GM12878 (cell line): ENCODE measurements at regions not wholly inside any gene's neighbourhood (a gene's known extent, or its start where the extent isn't known, plus 50 kb on each side); places are given as distances from the start of the nearest gene placed in this dataset.

Experiments used
- ATAC-seq: fragments of 200-7000 bp; cut with Tn5 transposase; 3 replicates; pipeline ENCODE4 v1.9.1; 2020; ENCODE audit warnings: mild to moderate bottlenecking, moderate library complexity
- BruUV-seq: library from RNA; stranded (reverse); fragments of 400-500 nt; replicated peaks from 2 replicates; lab custom pipeline; 2021; lab: Mats Ljungman, UMichigan
- CTCF ChIA-PET: fragments of 300-600 bp; sonication (Branson Sonifier 250); formaldehyde crosslinking; extraction: SDS; loops from one replicate; lab custom pipeline; 2021; ENCODE audit warnings: inconsistent platforms; lab: Yijun Ruan, JAX
- POLR2A ChIA-PET: fragments of 350-600 bp; formaldehyde crosslinking; extraction: SDS; loops from one replicate; lab custom pipeline; 2021; ENCODE audit warnings: inconsistent platforms; lab: Charles Lee
- RAD21 ChIA-PET: fragments of 300-600 bp; sonication (Branson Sonifier 250); formaldehyde crosslinking; loops from one replicate; lab custom pipeline; 2023; ENCODE audit warnings: antibody characterized with exemption; ENCODE audit not compliant: unreplicated experiment; lab: Charles Lee
- SMC1A ChIA-PET: fragments of 300-600 bp; sonication (Branson Sonifier 250); formaldehyde crosslinking; loops from one replicate; lab custom pipeline; 2023; ENCODE audit not compliant: unreplicated experiment, uncharacterized antibody; lab: Charles Lee
- DNase-seq: peaks from one replicate; pipeline ENCODE4 v3.0.0-alpha.2; 2011; ENCODE audit warnings: low read depth, low spot score
- FAIRE-seq: peaks from 3 replicates; lab custom pipeline; 2011; peaks lifted over from hg19 to GRCh38; lab: Jason Lieb, UNC
- H2AFZ ChIP-seq: 2 replicates; pipeline ENCODE4 v1.6.0; 2011; ENCODE audit warnings: low read depth, low read length, control low read depth; ENCODE audit not compliant: control insufficient read depth
- H3K27ac ChIP-seq: 2 replicates; pipeline ENCODE4 v1.5.1; 2011; ENCODE audit warnings: control low read depth; ENCODE audit not compliant: control insufficient read depth, insufficient read depth
- H3K27me3 ChIP-seq, 2 experiments: replicated peaks in 1 of 2; 2 replicates each; pipeline versions ENCODE4 v1.6.0 to v1.6.1; 2011; ENCODE audit warnings: low read length in 1 of 2; ENCODE audit not compliant: control insufficient read depth in 2 of 2, insufficient read depth in 2 of 2
- H3K36me3 ChIP-seq, 2 experiments: 2 replicates each; pipeline ENCODE4 v1.5.1; 2011; ENCODE audit warnings: low read length in 1 of 2; ENCODE audit not compliant: control insufficient read depth in 2 of 2, insufficient read depth in 2 of 2
- H3K4me1 ChIP-seq: 2 replicates; pipeline ENCODE4 v1.6.1; 2011; ENCODE audit warnings: mild to moderate bottlenecking, low read length, moderate library complexity, mixed read lengths; ENCODE audit not compliant: control insufficient read depth, insufficient read depth
- H3K4me2 ChIP-seq: 2 replicates; pipeline ENCODE4 v1.6.0; 2011; ENCODE audit warnings: control low read depth; ENCODE audit not compliant: control insufficient read depth, insufficient read depth
- H3K4me3 ChIP-seq: fragments of 200-600 bp; sonication (generic); 2 replicates; pipeline ENCODE4 v1.5.1; 2016
- H3K79me2 ChIP-seq: 2 replicates; pipeline ENCODE4 v1.6.0; 2011; ENCODE audit warnings: low read length; ENCODE audit not compliant: control insufficient read depth, insufficient read depth
- H3K9ac ChIP-seq: 2 replicates; pipeline ENCODE4 v1.8.0; 2011; ENCODE audit warnings: low read length, control low read depth, mixed read lengths; ENCODE audit not compliant: control insufficient read depth, insufficient read depth
- H3K9me3 ChIP-seq: replicated peaks from 3 replicates; pipeline ENCODE4 v1.5.1; 2011; ENCODE audit warnings: mild to moderate bottlenecking, low read length; ENCODE audit not compliant: control insufficient read depth, insufficient read depth
- H4K20me1 ChIP-seq: 2 replicates; pipeline ENCODE4 v1.6.0; 2011; ENCODE audit not compliant: control insufficient read depth, insufficient read depth
- CEBPB ChIP-seq, 2 experiments: fragments of 150-350 bp in 1 of 2; IDR thresholded peaks; 2 replicates each; pipeline ENCODE4 v1.6.1; 2012 to 2014; ENCODE audit warnings: low read depth in 2 of 2, low read length in 2 of 2, borderline replicate concordance in 1 of 2, inconsistent platforms in 1 of 2
- CREB1 ChIP-seq: IDR thresholded peaks from 2 replicates; pipeline ENCODE4 v1.6.1; 2012; ENCODE audit warnings: low read depth, mild to moderate bottlenecking, inconsistent platforms
- EED ChIP-seq: sonication (generic); IDR thresholded peaks from 2 replicates; pipeline ENCODE4 v1.6.1; 2016; ENCODE audit warnings: antibody characterized with exemption, low read depth
- ESRRA ChIP-seq: IDR thresholded peaks from 2 replicates; pipeline ENCODE4 v1.6.1; 2012; ENCODE audit warnings: mild to moderate bottlenecking, low read length, improper control_type of control experiment
- MLLT1 ChIP-seq: fragments of 450-650 bp; IDR thresholded peaks from 2 replicates; pipeline ENCODE4 v1.6.1; 2016; ENCODE audit warnings: mild to moderate bottlenecking
- NFYB ChIP-seq: IDR thresholded peaks from 2 replicates; pipeline ENCODE4 v1.6.1; 2011; ENCODE audit warnings: low read depth, mild to moderate bottlenecking, low read length, improper control_type of control experiment, moderate library complexity; ENCODE audit not compliant: insufficient read depth
- PKNOX1 ChIP-seq: fragments of 450-650 bp; IDR thresholded peaks from 2 replicates; pipeline ENCODE4 v1.6.1; 2016; ENCODE audit warnings: mild to moderate bottlenecking
- POU2F2 ChIP-seq: IDR thresholded peaks from 3 replicates; pipeline ENCODE4 v1.6.1; 2011; ENCODE audit warnings: low read depth, mild to moderate bottlenecking, low read length, borderline replicate concordance
- RBBP5 ChIP-seq: fragments of 200-600 bp; sonication (generic); conservative IDR thresholded peaks from 2 replicates; pipeline ENCODE4 v1.6.1; 2016
- RUNX3 ChIP-seq: IDR thresholded peaks from 2 replicates; pipeline ENCODE4 v1.6.1; 2012; ENCODE audit warnings: low read length, inconsistent platforms
- SMAD1 ChIP-seq: fragments of 450-650 bp; IDR thresholded peaks from 2 replicates; pipeline ENCODE4 v1.6.1; 2018; ENCODE audit warnings: mild to moderate bottlenecking, low read depth; ENCODE audit not compliant: partially characterized antibody
- SUZ12 ChIP-seq: fragments of 200-600 bp; sonication (generic); IDR thresholded peaks from one replicate; pipeline ENCODE4 v1.6.1; 2018; ENCODE audit warnings: antibody characterized with exemption, mild to moderate bottlenecking; ENCODE audit not compliant: unreplicated experiment
- USF1 ChIP-seq: IDR thresholded peaks from 2 replicates; pipeline ENCODE4 v1.6.1; 2011; ENCODE audit warnings: borderline replicate concordance, low read depth, mild to moderate bottlenecking, moderate library complexity, mixed read lengths, low read length; ENCODE audit not compliant: insufficient read depth; ENCODE audit errors: extremely low read length
- ZSCAN29 ChIP-seq: fragments of 450-650 bp; IDR thresholded peaks from 2 replicates; pipeline ENCODE4 v1.6.1; 2017; ENCODE audit warnings: mild to moderate bottlenecking, moderate library complexity
- WGBS: methylation state at CpG from one replicate; pipeline ENCODE4 v1.1.6; 2016; ENCODE audit warnings: low lambda C conversion rate; ENCODE audit not compliant: insufficient replicate concordance, insufficient coverage; ENCODE audit errors: missing lambda C conversion rate; 5-methylcytosine and 5-hydroxymethylcytosine counted together
- in situ Hi-C: fragments of 300-500 bp; cut with MboI; formaldehyde crosslinking; loops from 9 replicates; pipeline ENCODE4 v1.14.3; 2018; ENCODE audit warnings: mixed read lengths
- intact Hi-C: fragments of 100-400 bp; cut with micrococcal nuclease; formaldehyde crosslinking; loops from one replicate; pipeline ENCODE4 v1.14.2; 2022; ENCODE audit not compliant: unreplicated experiment
- TF ChIP-seq, protein P1 (sequence below): fragments of 150-350 bp; IDR thresholded peaks from 2 replicates; pipeline ENCODE4 v1.6.1; 2016; ENCODE audit warnings: low read depth, low read length

DNA sequence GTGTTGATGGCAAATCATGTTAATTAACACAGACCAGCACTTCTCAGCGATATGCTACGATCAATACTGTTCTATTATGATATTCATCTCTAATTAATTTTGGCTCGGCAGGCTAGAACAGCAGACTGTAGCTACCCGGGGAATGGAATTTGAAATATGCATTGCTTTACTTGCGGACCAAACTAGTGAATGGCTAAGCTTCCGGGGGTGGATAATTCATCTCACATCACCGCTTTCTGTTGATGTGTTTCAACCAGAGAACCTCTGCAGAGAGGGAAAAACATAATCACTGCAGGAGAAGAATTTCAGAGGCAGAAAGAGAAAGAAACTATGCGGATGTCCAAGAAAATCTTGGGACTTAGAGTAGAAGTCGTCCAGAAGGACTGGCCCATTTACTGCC lies 490.9 kb downstream of the STK39 start (continued):
- TF ChIP-seq, protein P1, sequence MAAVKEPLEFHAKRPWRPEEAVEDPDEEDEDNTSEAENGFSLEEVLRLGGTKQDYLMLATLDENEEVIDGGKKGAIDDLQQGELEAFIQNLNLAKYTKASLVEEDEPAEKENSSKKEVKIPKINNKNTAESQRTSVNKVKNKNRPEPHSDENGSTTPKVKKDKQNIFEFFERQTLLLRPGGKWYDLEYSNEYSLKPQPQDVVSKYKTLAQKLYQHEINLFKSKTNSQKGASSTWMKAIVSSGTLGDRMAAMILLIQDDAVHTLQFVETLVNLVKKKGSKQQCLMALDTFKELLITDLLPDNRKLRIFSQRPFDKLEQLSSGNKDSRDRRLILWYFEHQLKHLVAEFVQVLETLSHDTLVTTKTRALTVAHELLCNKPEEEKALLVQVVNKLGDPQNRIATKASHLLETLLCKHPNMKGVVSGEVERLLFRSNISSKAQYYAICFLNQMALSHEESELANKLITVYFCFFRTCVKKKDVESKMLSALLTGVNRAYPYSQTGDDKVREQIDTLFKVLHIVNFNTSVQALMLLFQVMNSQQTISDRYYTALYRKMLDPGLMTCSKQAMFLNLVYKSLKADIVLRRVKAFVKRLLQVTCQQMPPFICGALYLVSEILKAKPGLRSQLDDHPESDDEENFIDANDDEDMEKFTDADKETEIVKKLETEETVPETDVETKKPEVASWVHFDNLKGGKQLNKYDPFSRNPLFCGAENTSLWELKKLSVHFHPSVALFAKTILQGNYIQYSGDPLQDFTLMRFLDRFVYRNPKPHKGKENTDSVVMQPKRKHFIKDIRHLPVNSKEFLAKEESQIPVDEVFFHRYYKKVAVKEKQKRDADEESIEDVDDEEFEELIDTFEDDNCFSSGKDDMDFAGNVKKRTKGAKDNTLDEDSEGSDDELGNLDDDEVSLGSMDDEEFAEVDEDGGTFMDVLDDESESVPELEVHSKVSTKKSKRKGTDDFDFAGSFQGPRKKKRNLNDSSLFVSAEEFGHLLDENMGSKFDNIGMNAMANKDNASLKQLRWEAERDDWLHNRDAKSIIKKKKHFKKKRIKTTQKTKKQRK, result no peak

GRCh38 chr2:167753142-167753541 lies 494.3 kb downstream of the STK39 start:
- Histone ChIP-seq H3K36me3 (no peaks in the 10 kb centered on the region), H3K9ac (no peak overlapping the region), H3K9me3 (no peaks in the 10 kb centered on the region), H2AFZ (no peak overlapping the region), H3K4me3 (no peak overlapping the region), H3K27ac (no peak overlapping the region), H3K4me2 (no peak overlapping the region), H3K27me3 (no peaks in the 10 kb centered on the region; a peak in 1 of 4 replicates), H3K4me1 (no peaks in the 10 kb centered on the region), H4K20me1 (no peaks in the 10 kb centered on the region), H3K79me2 (no peaks in the 10 kb centered on the region)
- ChIA-PET RAD21 (no interaction called here), SMC1A (no interaction called here), CTCF (no interaction called here), POLR2A (no interaction called here)
- intact Hi-C loops (loop anchor here (10.0 kb wide), 1 partner anchor 362 kb away; no protein-coding TSS in a partner anchor), in situ Hi-C loops (no loop called here)
- no TSS peak for BruUV-seq
- WGBS, result 55% methylated on average over 3 of the region's 3 CpGs
- FAIRE-seq (no peak), DNase-seq (no peak), ATAC-seq (peak; percentile 56; the same call in 2 of the 3 replicates)
- TF ChIP-seq RUNX3, result no peak
- no peak for TF ChIP-seq ZSCAN29
- no peak for TF ChIP-seq EED
- no peak for TF ChIP-seq PKNOX1
- no peak for TF ChIP-seq ESRRA
- no peak for TF ChIP-seq CEBPB (IDR thresholded peaks at IDR 0.05; ENCODE audit: borderline replicate concordance in 1 of 2, low read depth in 2 of 2, low read length in 2 of 2)
- no peak for TF ChIP-seq RBBP5
- TF ChIP-seq USF1, result no peak
- TF ChIP-seq MLLT1, result no peak
- no peak for TF ChIP-seq NFYB
- no peak for TF ChIP-seq POU2F2
- TF ChIP-seq CREB1, result no peak
- TF ChIP-seq SUZ12, result no peak
- no peak for TF ChIP-seq SMAD1
